HG03139 (cell line): ENCODE measurements at regions not wholly inside any gene's neighbourhood (a gene's known extent, or its start where the extent isn't known, plus 50 kb on each side); places are given as distances from the start of the nearest gene placed in this dataset.

Experiments used
- ATAC-seq: cut with Tn5 transposase; IDR thresholded peaks from one replicate; pipeline ENCODE4 v1.9.1; 2021; ENCODE audit not compliant: unreplicated experiment

DNA sequence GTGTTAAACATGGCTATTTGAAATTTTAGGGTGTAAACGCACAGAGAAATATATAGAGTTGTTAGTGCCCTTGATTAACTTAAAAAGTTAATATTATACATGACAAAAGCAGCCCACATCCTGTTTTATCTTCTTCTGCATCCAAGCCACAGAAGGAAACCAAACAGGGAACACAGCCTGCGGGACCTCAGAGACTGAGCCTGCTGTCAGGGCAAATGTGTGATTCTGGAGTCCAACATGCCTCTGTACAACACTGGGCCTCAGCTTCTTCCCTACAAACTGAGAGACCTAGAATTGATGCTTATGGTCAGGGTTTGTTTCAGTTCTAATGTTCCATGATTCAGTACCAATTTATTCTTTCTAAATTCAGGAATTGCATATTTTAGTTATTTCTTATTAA, 404.7 kb downstream of the FBXO15 start:
- no peak for ATAC-seq

DNA sequence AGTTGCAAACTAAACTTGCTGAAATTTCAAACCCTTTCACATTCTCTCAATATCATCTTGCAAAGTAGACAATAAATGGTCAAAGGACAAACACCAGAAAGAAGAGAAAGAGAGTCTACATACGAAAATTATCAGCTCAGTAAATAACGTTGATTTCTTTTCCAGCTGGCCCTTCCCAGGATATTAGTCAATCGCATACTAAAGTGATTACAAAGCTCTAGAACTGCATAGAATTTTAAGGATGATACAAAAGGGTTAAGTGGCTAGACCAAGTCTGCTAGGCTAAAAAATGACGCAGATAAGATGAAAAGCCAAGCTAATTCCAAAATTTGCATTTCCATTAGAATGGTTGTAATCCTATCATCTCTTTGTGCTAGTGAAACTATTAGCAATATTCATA, 405.7 kb downstream of the FBXO15 start:
- ATAC-seq, result no peak

DNA sequence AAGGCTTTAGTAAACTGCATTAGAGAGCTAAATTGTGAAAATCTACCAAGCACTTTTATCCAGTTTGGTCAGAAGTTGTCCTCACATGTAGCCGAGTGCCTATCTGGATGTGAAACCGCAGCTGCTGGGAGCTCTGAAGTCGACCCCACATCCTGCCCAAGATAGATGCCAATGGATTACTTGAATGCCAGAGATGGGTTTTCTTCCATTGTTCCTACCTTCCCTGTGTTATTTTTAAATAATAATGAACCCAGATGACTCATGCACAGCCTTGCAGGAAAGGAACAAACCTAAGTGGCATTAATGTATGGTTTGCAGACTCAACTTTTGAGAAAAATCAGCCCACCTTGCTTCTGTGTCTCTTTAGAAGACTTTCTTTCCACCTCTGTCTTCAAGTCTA, 408.5 kb downstream of the FBXO15 start:
- ATAC-seq, result no peak

DNA sequence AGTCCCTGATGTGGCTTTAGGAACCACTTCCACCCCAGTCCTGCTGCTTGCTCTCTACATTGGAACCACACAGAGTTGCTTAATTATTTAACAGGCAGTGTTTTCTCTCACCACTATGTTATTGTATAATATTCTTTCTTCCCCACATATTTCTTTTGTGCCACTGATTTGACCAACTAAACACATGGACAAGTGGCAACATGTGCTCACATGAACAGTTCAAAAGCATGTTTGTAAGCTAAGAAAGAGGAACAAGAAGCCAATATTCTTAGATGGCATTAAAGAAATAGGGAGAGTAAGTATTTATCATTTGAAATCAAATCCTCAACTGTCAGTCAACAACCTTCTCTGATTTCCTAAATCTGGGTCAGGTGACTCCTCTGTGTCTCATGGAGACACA, 409.6 kb downstream of the FBXO15 start:
- ATAC-seq, result no peak

DNA sequence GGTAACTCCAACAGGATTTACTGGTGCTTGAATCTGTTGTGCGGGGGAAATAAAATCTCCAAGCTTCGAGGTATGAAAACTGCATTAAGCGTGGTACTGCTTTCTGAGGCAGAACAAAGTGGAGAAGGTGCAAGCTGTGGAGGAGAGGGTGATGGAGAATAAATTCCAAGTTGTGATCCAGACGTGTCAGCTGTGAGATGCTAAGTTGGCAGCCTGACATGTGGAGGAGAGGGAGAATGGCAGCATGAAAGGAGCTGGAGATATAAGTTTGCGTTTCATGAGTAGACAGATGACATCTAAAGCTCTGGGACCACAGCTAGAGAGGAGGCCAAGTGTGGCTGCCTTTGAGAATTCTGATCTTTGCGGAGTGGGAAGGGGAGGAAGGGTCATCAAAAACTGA, 411.8 kb downstream of the FBXO15 start:
- ATAC-seq, result no peak

DNA sequence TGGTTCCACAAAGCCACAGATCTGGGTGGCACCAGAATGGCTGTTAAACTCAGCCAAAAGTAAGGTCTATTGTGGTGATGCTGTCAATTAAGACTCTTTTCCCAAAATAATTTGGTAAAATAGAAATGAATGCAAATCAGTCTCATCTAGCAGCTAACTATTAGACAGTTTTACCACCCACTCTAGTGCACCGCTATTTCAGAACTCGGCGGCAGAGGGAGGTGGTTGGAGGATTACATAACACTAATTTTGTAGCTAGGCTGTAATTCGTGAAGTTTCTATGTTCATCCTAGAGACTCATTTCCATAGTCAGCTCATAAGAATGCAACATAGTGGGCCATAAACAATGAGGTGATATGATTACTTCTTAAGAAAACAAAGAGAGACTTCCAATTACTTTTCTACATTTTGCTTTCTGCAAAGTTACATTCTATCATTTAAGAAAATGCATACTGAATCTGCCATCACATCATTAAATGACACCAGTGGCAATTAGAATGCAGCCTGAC, 413.8 kb downstream of the FBXO15 start:
- ATAC-seq, result no peak

- ATAC-seq, result no peak
Measured at GRCh38 chr18:73733376-73733775, 414.3 kb downstream of the FBXO15 start.

DNA sequence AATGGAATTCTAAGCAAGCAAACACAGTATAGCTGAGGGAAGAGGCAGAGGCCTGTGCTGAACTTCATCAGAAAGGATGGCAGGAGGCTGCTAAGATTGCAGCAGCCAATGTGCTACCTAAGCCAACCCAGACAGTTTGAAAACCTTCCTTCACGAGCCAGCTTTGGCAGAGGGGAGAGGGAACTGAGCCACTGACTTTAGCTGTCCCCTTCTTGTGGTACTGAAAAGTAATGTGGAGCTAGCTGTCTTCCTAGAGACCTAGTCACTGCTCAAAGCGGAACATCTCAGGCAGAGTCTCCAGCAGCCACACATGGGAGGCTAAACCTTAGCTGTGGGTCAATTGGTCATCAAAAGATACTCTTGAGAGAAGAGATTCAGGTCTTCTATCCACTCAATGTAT, 419.0 kb downstream of the FBXO15 start:
- no peak for ATAC-seq

DNA sequence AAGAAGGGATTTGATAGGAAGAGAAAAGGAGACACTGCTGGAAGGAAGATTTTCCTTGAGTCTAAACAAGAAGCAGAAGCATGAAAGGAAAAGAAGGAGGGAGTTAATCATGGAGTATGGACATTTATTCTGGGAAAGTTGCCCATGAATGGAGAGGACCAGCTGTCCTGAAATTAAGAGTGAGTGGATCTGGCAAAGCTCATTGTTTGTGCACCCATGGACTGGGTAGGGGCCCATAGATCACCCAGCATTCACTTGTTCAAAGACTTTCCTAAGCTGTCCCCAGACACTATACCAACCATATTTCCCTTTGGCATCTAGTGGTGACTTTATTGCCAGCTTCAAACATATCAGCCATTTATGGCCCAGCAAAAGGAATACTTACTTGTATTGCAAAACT, 422.7 kb downstream of the FBXO15 start:
- no peak for ATAC-seq

DNA sequence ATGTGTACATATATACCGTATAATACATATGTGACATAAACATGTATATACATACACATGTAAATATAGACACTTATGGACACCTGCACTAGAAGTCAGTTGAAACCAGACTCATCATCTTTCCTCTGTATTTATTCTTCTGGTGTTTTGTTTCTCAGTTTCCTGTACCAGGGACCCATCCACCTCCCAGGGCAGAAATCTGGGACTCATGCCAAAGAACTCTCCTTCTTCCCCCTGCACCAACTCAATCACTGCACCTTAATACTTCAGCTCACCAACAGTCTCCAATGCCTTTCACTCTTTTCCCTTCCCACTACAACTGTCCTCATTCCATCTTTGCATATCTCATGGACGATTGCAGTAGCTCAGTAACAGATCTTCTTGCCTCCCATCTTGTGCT, 428.0 kb downstream of the FBXO15 start:
- no peak for ATAC-seq

DNA sequence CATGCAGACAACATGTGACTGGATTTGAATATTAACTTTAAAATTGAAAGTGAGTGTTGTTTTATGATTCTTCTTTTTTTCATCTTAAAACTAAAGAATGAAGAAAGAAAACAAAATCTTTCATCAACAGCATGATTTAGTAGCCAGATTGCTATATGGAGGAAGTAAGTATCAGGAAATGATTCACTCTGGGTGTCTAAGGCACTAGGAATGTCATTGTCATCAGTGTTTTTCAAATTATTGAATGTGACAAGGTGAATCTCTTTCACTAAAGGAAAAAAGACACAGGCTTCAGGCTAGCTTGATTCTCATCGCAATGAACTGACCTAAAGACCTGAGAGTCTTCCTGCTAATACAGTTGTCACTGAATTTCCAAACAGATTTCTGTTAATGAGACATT, 430.1 kb downstream of the FBXO15 start:
- ATAC-seq, result no peak

DNA sequence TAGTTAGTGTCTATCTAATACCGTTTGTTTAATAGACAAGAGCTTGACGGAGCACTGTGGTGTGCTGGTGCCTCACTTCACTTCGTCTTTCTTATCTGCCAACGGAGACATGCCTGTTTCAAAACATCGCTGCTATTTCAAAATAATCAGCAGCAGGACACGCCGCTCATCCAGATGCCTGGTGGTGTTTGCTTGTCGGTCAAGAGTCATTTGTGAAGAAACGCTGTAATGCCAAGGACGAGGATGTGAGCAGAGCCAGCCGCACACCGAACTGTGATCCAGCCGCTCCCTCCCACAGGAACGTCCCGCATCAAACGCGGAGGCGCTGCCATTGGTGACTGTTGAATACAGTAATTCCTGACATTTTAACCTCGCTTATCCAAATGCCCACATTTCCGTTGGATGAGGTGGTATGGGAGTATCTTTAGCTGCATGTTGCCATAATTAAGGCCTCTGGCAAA, 432.4 kb downstream of the FBXO15 start:
- ATAC-seq, result no peak

DNA sequence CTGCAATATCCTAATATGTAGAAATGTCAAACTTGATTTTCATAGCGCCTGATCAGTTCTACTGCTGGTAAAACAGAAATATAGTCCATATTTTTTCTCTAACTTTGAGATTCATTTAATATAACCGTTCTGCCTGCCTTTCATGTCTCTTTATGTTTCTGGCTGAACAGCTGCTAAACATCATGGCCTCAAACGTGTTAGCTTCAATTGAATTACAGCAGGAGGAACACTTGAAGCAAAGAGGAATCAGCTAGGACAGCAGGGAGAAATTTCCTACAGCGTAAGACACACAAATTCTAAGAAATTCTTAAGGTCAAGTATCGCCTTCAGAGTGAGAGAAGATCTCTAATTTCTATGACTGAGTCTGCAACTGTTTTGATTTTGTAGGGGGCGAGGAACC, 433.2 kb downstream of the FBXO15 start:
- no peak for ATAC-seq

DNA sequence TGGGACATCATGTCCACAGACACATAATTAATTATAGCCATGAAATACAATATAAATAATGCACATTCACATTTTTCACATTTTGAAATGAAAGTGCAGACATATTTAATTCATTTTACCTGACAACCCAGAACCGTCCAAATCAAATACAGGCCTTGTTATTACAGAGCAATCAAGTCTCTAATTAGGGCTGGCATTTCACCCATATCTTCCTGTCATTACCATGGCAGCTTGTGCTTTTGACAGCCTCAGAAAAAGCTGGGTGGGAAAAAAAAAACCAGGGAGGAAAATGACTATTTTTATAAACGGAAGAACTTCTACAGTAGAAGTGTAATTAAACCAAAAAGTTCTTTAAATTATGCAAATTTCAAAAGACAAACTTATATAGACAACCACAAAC, 436.4 kb downstream of the FBXO15 start:
- no peak for ATAC-seq

DNA sequence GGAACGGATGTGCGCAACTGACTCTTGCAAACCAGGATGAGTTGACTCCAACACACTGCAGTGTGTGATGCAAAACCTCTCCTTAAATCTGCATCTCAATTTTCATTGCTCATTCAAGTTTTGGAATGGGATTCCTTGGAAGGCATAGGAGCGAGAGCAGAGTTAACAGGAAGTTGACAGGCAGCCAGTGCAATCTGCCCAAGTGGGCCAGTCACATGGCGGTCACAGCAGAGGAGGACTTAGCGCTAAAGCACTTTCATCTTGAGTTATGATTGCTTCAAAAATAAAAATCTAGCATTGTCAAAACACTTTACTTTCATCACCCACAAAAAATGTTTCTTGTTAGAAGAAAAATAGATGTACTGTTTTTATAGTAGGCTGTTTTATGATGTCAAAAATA, 439.0 kb downstream of the FBXO15 start:
- no peak for ATAC-seq

- ATAC-seq, result no peak
Measured at GRCh38 chr18:73707035-73707434, 440.6 kb downstream of the FBXO15 start.

GRCh38 chr18:73697353-73697752, 450.3 kb downstream of the FBXO15 start:
- ATAC-seq, result no peak

GRCh38 chr18:73696698-73697097, 450.9 kb downstream of the FBXO15 start:
- no peak for ATAC-seq

- no peak for ATAC-seq
Measured at GRCh38 chr18:73696171-73696570, 451.5 kb downstream of the FBXO15 start.

DNA sequence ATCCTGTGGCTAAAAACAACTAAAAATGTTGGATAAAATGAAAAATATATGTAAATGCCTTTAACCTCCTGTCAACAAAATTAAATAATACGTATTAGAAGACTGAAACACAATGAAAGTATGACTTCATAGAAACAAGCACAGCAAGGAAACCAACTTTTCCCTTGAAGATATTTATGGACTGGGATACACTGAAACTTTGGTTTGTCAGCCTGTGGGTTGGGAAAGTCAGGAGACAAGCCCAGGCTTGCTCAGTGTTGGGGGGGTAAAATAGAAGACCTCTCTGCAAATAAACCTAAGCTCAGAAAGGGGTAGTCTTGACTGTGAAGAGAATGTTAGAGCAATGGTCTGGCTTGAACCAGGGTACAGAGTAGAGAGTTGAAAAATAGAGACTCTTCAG, 454.5 kb downstream of the FBXO15 start:
- no peak for ATAC-seq

GRCh38 chr18:73691624-73692023, 456.0 kb downstream of the FBXO15 start:
- ATAC-seq, result no peak

- ATAC-seq, result no peak
Measured at GRCh38 chr18:73691118-73691517, 456.5 kb downstream of the FBXO15 start.

DNA sequence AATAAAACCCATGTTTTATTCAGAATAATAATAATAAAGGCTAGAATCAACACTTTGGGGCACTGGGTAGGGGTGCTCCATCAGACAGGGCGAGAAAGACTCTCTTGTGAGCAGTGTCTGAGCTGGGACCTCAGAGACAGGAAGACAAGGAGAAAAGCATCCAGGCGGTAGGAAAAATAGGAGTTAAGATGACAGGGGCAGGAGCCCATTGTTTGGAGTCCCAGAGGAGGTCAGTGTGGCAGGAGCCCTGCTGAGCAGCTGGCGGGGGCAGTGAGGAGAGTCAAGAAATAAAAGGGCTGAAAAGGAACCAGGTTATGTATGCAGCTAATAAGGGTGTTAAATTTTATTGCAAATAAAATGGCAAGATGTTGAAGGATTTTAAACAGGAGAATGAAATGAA, 457.4 kb downstream of the FBXO15 start:
- ATAC-seq, result no peak
